Right lobe of liver (tissue), 6 donors: ENCODE measurements at regions not wholly inside any gene's neighbourhood (a gene's known extent, or its start where the extent isn't known, plus 50 kb on each side); places are given as distances from the start of the nearest gene placed in this dataset.

Source experiments
- ATAC-seq, 4 donors: fragments of 200-7000 bp; cut with Tn5 transposase; one replicate each; pipeline ENCODE4 v1.9.1; 2020; ENCODE audit warnings: mild to moderate bottlenecking in 4 of 4, moderate library complexity in 4 of 4
- DNase-seq, 3 donors: peaks; one replicate each; pipeline ENCODE4 v3.0.0-alpha.2; 2020
- H3K27ac ChIP-seq, 3 donors: fragments of 200-600 bp; one replicate each; pipeline ENCODE4 v1.8.0; 2022
- H3K27me3 ChIP-seq, 2 donors: fragments of 200-600 bp; one replicate each; pipeline ENCODE4 v1.8.0; 2022
- H3K36me3 ChIP-seq, 4 donors: fragments of 200-600 bp; sonication (generic) in 1 of 4; one replicate each; pipeline versions ENCODE4 v1.5.1 to v1.8.0; 2017 to 2022; ENCODE audit warnings: control low read depth in 1 of 4
- H3K4me1 ChIP-seq, 4 donors: fragments of 200-600 bp; sonication (generic) in 1 of 4; one replicate each; pipeline versions ENCODE4 v1.5.1 to v1.8.0; 2017 to 2022; ENCODE audit warnings: control low read depth in 1 of 4
- H3K4me3 ChIP-seq, 3 donors: fragments of 200-600 bp; one replicate each; pipeline ENCODE4 v1.8.0; 2022
- H3K9me3 ChIP-seq, 4 donors: fragments of 200-600 bp; sonication (generic) in 1 of 4; one replicate each; pipeline versions ENCODE4 v1.5.1 to v1.8.0; 2017 to 2022; ENCODE audit warnings: control low read depth in 1 of 4
- POLR2A ChIP-seq: fragments of 450-650 bp; IDR thresholded peaks from one replicate; pipeline ENCODE4 v1.6.1; 2017; ENCODE audit warnings: antibody characterized with exemption, mild to moderate bottlenecking
- WGBS: methylation state at CpG from one replicate; pipeline ENCODE4 v1.1.6; 2018; ENCODE audit warnings: low coverage, low lambda C conversion rate; ENCODE audit not compliant: insufficient coverage; ENCODE audit errors: missing lambda C conversion rate; 5-methylcytosine and 5-hydroxymethylcytosine counted together
- intact Hi-C, 2 donors: fragments of 100-400 bp; cut with DNase I; formaldehyde crosslinking; loops; one replicate each; pipeline versions ENCODE4 v1.11.2 to v1.14.1; 2022
- TF ChIP-seq, protein P1 (sequence below), 4 donors: fragments of 200-600 bp in 3 of 4; fragments of 450-650 bp in 1 of 4; IDR thresholded peaks; one replicate each; pipeline versions ENCODE4 v1.5.1 to v1.8.0; 2016 to 2022; ENCODE audit warnings: antibody characterized with exemption in 4 of 4, mild to moderate bottlenecking in 2 of 4
- donor health status: DM: no; HTN: yes; CAD: no.
- donor health status: DM: no; HTN: no; CAD: no.
- donor health status: DM: no; HTN: no; CAD: no.
- donor health status: DM: no; HTN: yes; CAD: no.
- donor health status: DM: no; HTN: yes; CAD: no.

GRCh38 chrX:104342065-104342464 lies 87.3 kb upstream of the ESX1 start:
- Histone ChIP-seq H3K36me3 (no peaks in the 10 kb centered on the region), H3K27me3 (no peaks in the 10 kb centered on the region), H3K4me3 (no peak overlapping the region), H3K27ac (no peak overlapping the region), H3K9me3 (no peaks in the 10 kb centered on the region), H3K4me1 (no peaks in the 10 kb centered on the region)
- peak in 2 of 4 donors; percentile 36 to 55 for ATAC-seq
- intact Hi-C loops: no loop called here
- DNase-seq: no peak
- WGBS: 31% methylated on average over 2 of the region's 2 CpGs
- no peak for TF ChIP-seq POLR2A
- TF ChIP-seq, protein P1, sequence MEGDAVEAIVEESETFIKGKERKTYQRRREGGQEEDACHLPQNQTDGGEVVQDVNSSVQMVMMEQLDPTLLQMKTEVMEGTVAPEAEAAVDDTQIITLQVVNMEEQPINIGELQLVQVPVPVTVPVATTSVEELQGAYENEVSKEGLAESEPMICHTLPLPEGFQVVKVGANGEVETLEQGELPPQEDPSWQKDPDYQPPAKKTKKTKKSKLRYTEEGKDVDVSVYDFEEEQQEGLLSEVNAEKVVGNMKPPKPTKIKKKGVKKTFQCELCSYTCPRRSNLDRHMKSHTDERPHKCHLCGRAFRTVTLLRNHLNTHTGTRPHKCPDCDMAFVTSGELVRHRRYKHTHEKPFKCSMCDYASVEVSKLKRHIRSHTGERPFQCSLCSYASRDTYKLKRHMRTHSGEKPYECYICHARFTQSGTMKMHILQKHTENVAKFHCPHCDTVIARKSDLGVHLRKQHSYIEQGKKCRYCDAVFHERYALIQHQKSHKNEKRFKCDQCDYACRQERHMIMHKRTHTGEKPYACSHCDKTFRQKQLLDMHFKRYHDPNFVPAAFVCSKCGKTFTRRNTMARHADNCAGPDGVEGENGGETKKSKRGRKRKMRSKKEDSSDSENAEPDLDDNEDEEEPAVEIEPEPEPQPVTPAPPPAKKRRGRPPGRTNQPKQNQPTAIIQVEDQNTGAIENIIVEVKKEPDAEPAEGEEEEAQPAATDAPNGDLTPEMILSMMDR (IDR thresholded peaks at IDR 0.05): no peak

GRCh38 chrX:104335756-104336155 lies 81.0 kb upstream of the ESX1 start:
- TF ChIP-seq POLR2A: no peak
- TF ChIP-seq, protein P1 (IDR thresholded peaks at IDR 0.05): no peak
- Histone ChIP-seq H3K9me3 (no peaks in the 10 kb centered on the region), H3K27ac (no peak overlapping the region), H3K36me3 (no peaks in the 10 kb centered on the region), H3K4me1 (no peaks in the 10 kb centered on the region), H3K4me3 (no peak overlapping the region), H3K27me3 (no peaks in the 10 kb centered on the region)
- WGBS: 56% methylated on average over 3 of the region's 3 CpGs
- intact Hi-C loops: no loop called here
- DNase-seq (no peak), ATAC-seq (no peak)

GRCh38 chrX:104334971-104335370 lies 80.2 kb upstream of the ESX1 start:
- ATAC-seq: no peak
- Histone ChIP-seq H3K36me3 (no peaks in the 10 kb centered on the region), H3K9me3 (no peaks in the 10 kb centered on the region), H3K4me1 (no peaks in the 10 kb centered on the region), H3K27ac (no peak overlapping the region), H3K4me3 (no peak overlapping the region), H3K27me3 (no peaks in the 10 kb centered on the region)
- TF ChIP-seq, protein P1 (IDR thresholded peaks at IDR 0.05): no peak
- TF ChIP-seq POLR2A: no peak
- no peak for DNase-seq
- WGBS: 67% methylated on average over 1 of the region's 1 CpG
- intact Hi-C loops: no loop called here

DNA sequence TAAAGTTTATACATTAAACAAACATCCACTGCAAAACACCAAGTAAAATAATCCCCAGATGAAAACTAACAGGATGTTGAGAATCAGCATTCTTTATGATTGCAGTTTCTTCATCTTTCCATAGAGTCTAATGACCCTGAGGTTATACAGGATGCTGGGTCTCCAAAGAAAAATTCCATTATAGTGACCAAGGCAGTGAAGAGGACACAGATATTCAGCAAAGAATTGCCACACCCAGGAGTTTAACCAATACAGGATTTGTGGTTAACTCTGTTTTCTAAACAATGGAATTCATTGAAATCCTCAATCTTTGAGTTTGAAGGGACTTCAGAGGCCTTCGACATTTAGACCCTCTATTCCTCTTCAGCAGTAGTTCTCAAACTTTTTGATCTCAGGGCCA lies 76.2 kb upstream of the ESX1 start:
- TF ChIP-seq, protein P1 (IDR thresholded peaks at IDR 0.05): no peak
- TF ChIP-seq POLR2A: no peak
- intact Hi-C loops: no loop called here
- DNase-seq (no peak), ATAC-seq (no peak)
- H3K9me3 ChIP-seq: no peaks in the 10 kb centered on the region
- H3K27me3 ChIP-seq: no peaks in the 10 kb centered on the region
- H3K27ac ChIP-seq: no peak overlapping the region
- whole genome bisulfite sequencing: 56% methylated on average over 1 of the region's 1 CpG
- no peaks in the 10 kb centered on the region for H3K36me3 ChIP-seq
- H3K4me3 ChIP-seq: no peak overlapping the region
- H3K4me1 ChIP-seq: no peaks in the 10 kb centered on the region

GRCh38 chrX:104329731-104330130 lies 75.0 kb upstream of the ESX1 start:
- DNase-seq (no peak), ATAC-seq (no peak)
- Histone ChIP-seq H3K27ac (no peak overlapping the region), H3K4me1 (no peaks in the 10 kb centered on the region), H3K36me3 (no peaks in the 10 kb centered on the region), H3K9me3 (no peaks in the 10 kb centered on the region), H3K27me3 (no peaks in the 10 kb centered on the region), H3K4me3 (no peak overlapping the region)
- TF ChIP-seq POLR2A: no peak
- TF ChIP-seq, protein P1 (IDR thresholded peaks at IDR 0.05): no peak
- intact Hi-C loops: no loop called here
- whole genome bisulfite sequencing: 84% methylated on average over 3 of the region's 7 CpGs
